CD14-positive monocyte (primary cell): ENCODE measurements at regions not wholly inside any gene's neighbourhood (a gene's known extent, or its start where the extent isn't known, plus 50 kb on each side); places are given as distances from the start of the nearest gene placed in this dataset.

Experiments used
- DNase-seq, 3 donors: peaks; one replicate each; pipeline ENCODE4 v3.0.0-alpha.2; 2011 to 2022
- H2AFZ ChIP-seq: 2 replicates; pipeline ENCODE4 v1.6.0; 2012; ENCODE audit warnings: mild to moderate bottlenecking, low read depth, low read length, inconsistent platforms; ENCODE audit not compliant: insufficient read depth, poor library complexity, severe bottlenecking
- H3K27ac ChIP-seq, 2 donors: 1 replicate in 1 of 2; 2 replicates in 1 of 2; pipeline ENCODE4 v1.5.1; 2012 to 2013; ENCODE audit warnings: low read length in 2 of 2, control low read depth in 1 of 2, inconsistent platforms in 1 of 2, low read depth in 1 of 2, mild to moderate bottlenecking in 1 of 2
- H3K27me3 ChIP-seq, 2 donors: one replicate each; pipeline versions ENCODE4 v1.6.0 to v1.6.1; 2011 to 2013; ENCODE audit warnings: low read length in 2 of 2; ENCODE audit not compliant: control insufficient read depth in 2 of 2, insufficient read depth in 2 of 2
- H3K36me3 ChIP-seq, 2 donors: replicated peaks in 1 of 2; 1 replicate in 1 of 2; 2 replicates in 1 of 2; pipeline versions ENCODE4 v1.5.1 to v1.6.1; 2012 to 2013; ENCODE audit warnings: low read length in 2 of 2, control low read depth in 1 of 2, inconsistent platforms in 1 of 2, mild to moderate bottlenecking in 1 of 2; ENCODE audit not compliant: insufficient read depth in 2 of 2, control insufficient read depth in 1 of 2
- H3K4me1 ChIP-seq, 2 donors: 1 replicate in 1 of 2; 2 replicates in 1 of 2; pipeline versions ENCODE4 v1.5.1 to v1.6.1; 2012 to 2013; ENCODE audit warnings: low read length in 2 of 2, control low read depth in 1 of 2, inconsistent platforms in 1 of 2, mild to moderate bottlenecking in 1 of 2, moderate library complexity in 1 of 2; ENCODE audit not compliant: insufficient read depth in 2 of 2, control insufficient read depth in 1 of 2
- H3K4me2 ChIP-seq: replicated peaks from 2 replicates; pipeline ENCODE3; 2012; ENCODE audit warnings: low read length, moderate library complexity, mild to moderate bottlenecking; ENCODE audit not compliant: poor library complexity, severe bottlenecking; ENCODE audit errors: extremely low read depth
- H3K4me3 ChIP-seq, 3 experiments: fragments of 200-600 bp in 1 of 3; sonication (generic) in 1 of 3; replicated peaks in 1 of 3; 1 replicate in 2 of 3; 2 replicates in 1 of 3; pipeline ENCODE4 v1.5.1; 2011 to 2013; ENCODE audit warnings: low read length in 3 of 3, mild to moderate bottlenecking in 3 of 3, control low read depth in 2 of 3, low read depth in 2 of 3, inconsistent platforms in 1 of 3, moderate library complexity in 1 of 3
- H3K79me2 ChIP-seq: 2 replicates; pipeline ENCODE4 v1.6.0; 2012; ENCODE audit warnings: mild to moderate bottlenecking, control low read depth, inconsistent platforms, low read length, moderate library complexity; ENCODE audit not compliant: insufficient read depth
- H3K9ac ChIP-seq: 2 replicates; pipeline ENCODE4 v1.6.0; 2017; ENCODE audit warnings: low read length, mild to moderate bottlenecking; ENCODE audit not compliant: insufficient read depth, poor library complexity, severe bottlenecking
- H3K9me3 ChIP-seq, 2 donors: replicated peaks in 1 of 2; 1 replicate in 1 of 2; 2 replicates in 1 of 2; pipeline versions ENCODE4 v1.5.1 to v1.6.1; 2012 to 2013; ENCODE audit warnings: low read length in 2 of 2, control low read depth in 1 of 2; ENCODE audit not compliant: control insufficient read depth in 1 of 2, insufficient read depth in 1 of 2
- H4K20me1 ChIP-seq: 2 replicates; pipeline ENCODE4 v1.6.0; 2012; ENCODE audit warnings: mild to moderate bottlenecking, low read length, control low read depth, moderate library complexity; ENCODE audit not compliant: insufficient read depth
- H3K27ac Mint-ChIP-seq, 7 donors: one replicate each; pipeline ENCODE4 v1.8.0; 2020; ENCODE audit warnings: mild to moderate bottlenecking in 7 of 7, mixed read lengths in 7 of 7, moderate library complexity in 6 of 7, inconsistent platforms in 2 of 7
- H3K27me3 Mint-ChIP-seq, 3 donors: one replicate each; pipeline ENCODE4 v1.8.0; 2021 to 2022; ENCODE audit warnings: low read depth in 3 of 3, mild to moderate bottlenecking in 3 of 3, mixed read lengths in 3 of 3, moderate library complexity in 3 of 3, inconsistent platforms in 1 of 3
- H3K36me3 Mint-ChIP-seq, 2 donors: one replicate each; pipeline ENCODE4 v1.8.0; 2020; ENCODE audit warnings: mixed read lengths in 2 of 2, inconsistent platforms in 1 of 2, mild to moderate bottlenecking in 1 of 2
- H3K4me1 Mint-ChIP-seq: one replicate; pipeline ENCODE4 v1.8.0; 2020; ENCODE audit warnings: mild to moderate bottlenecking, mixed read lengths
- H3K4me3 Mint-ChIP-seq, 2 donors: one replicate each; pipeline ENCODE4 v1.8.0; 2020; ENCODE audit warnings: mild to moderate bottlenecking in 2 of 2, mixed read lengths in 2 of 2, moderate library complexity in 1 of 2
- H3K9me3 Mint-ChIP-seq, 7 donors: one replicate each; pipeline ENCODE4 v1.8.0; 2020 to 2022; ENCODE audit warnings: mixed read lengths in 7 of 7, mild to moderate bottlenecking in 6 of 7, moderate library complexity in 6 of 7, inconsistent platforms in 2 of 7
- WGBS: methylation state at CpG from one replicate; pipeline ENCODE4 v1.1.5; 2013; ENCODE audit warnings: missing lambda C conversion rate; ENCODE audit not compliant: insufficient coverage; 5-methylcytosine and 5-hydroxymethylcytosine counted together
- intact Hi-C, 2 donors: fragments of 100-400 bp; cut with micrococcal nuclease; formaldehyde crosslinking; loops; one replicate each; pipeline versions ENCODE4 v1.15.0 to v1.15.1; 2023
- TF ChIP-seq, protein P1 (sequence below): fragments of 200-600 bp; IDR thresholded peaks from one replicate; pipeline ENCODE4 v1.8.0; 2022; ENCODE audit warnings: antibody characterized with exemption, mild to moderate bottlenecking

DNA sequence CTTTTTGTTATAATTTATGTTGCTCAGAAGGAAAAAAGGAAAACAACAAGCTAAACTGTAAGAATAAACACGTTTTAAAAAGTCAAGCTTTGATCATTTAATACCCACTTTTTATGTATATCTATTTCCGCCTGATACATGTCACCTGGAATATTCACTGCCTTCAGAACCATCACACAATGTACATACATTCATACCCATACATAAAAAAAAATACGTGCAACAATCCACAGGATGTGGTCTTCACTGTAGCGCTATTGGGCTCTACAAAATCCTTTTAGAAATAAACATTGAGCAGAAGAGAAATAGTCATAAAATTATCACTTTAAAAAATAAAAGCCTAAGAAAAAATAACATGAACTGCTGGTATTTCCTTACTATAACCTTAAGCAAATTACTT, 1078.9 kb upstream of the LRRTM3 start:
- H3K27ac Mint-ChIP-seq = no peak overlapping the region
- Histone ChIP-seq H3K4me1 (no peaks in the 10 kb centered on the region), H3K27ac (no peak overlapping the region), H3K27me3 (no peaks in the 10 kb centered on the region), H3K9me3 (no peaks in the 10 kb centered on the region), H3K4me3 (no peak overlapping the region), H4K20me1 (no peaks in the 10 kb centered on the region), H3K9ac (no peak overlapping the region), H2AFZ (no peak overlapping the region), H3K79me2 (no peaks in the 10 kb centered on the region), H3K36me3 (no peaks in the 10 kb centered on the region), H3K4me2 (no peak overlapping the region)
- 100% methylated on average over 1 of the region's 4 CpGs for WGBS
- TF ChIP-seq, protein P1, sequence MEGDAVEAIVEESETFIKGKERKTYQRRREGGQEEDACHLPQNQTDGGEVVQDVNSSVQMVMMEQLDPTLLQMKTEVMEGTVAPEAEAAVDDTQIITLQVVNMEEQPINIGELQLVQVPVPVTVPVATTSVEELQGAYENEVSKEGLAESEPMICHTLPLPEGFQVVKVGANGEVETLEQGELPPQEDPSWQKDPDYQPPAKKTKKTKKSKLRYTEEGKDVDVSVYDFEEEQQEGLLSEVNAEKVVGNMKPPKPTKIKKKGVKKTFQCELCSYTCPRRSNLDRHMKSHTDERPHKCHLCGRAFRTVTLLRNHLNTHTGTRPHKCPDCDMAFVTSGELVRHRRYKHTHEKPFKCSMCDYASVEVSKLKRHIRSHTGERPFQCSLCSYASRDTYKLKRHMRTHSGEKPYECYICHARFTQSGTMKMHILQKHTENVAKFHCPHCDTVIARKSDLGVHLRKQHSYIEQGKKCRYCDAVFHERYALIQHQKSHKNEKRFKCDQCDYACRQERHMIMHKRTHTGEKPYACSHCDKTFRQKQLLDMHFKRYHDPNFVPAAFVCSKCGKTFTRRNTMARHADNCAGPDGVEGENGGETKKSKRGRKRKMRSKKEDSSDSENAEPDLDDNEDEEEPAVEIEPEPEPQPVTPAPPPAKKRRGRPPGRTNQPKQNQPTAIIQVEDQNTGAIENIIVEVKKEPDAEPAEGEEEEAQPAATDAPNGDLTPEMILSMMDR = no peak
- H3K4me1 Mint-ChIP-seq = no peaks in the 10 kb centered on the region
- no peak overlapping the region for H3K4me3 Mint-ChIP-seq
- intact Hi-C loops = no loop called here
- H3K36me3 Mint-ChIP-seq = no peaks in the 10 kb centered on the region
- no peak for DNase-seq
- H3K9me3 Mint-ChIP-seq = peaks cover 0 to 12% (median 7%) of the 10 kb centered on the region in 7 donors
- peaks cover 0 to 1% (median 0%) of the 10 kb centered on the region in 3 donors for H3K27me3 Mint-ChIP-seq

DNA sequence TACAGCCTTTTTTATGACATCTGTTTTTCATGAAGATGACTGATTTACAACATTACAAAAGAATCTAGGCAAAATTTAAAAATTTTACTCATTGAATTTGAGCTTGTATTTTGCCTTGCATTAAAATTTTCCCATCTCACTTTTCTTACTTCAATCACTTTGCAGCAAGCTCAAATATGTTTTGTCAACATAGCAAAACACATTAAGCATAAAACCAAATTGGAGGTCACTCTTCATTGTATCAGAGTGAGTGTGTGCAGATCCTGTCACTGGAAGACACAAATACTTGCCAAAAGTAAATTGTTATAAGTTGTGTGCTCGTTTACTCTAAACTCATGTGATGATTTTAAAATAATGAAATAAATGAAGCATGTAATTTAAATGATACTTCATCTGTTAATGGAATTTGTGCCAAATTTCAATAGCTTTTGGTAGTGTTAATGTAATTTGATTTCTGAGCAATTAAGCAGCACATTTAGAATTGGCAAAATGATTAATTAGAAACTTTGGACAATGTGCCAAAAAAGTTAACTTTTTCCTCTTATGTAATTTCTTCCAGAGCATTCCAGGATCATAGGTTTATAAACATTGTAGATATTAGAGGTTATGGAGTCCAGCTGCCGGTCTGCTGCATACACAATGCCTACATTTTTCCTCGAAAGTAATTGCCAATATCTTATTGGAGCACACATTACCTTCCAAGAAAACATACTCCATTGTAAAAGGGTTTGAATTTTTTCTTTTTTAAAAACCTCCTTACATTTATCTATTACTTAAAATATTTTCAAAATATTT, 1078.2 kb upstream of the LRRTM3 start:
- H3K36me3 Mint-ChIP-seq = no peaks in the 10 kb centered on the region
- no peak overlapping the region for H3K27ac Mint-ChIP-seq
- H3K27ac ChIP-seq = no peak overlapping the region
- no peaks in the 10 kb centered on the region for H3K9me3 ChIP-seq
- H3K36me3 ChIP-seq = no peaks in the 10 kb centered on the region
- no peaks in the 10 kb centered on the region for H3K27me3 ChIP-seq
- no CpG with 5 or more reads among the region's 3 CpGs for WGBS
- H2AFZ ChIP-seq = no peak overlapping the region
- peaks cover 0 to 1% (median 0%) of the 10 kb centered on the region in 3 donors for H3K27me3 Mint-ChIP-seq
- H3K4me3 ChIP-seq = no peak overlapping the region
- H3K9me3 Mint-ChIP-seq = peaks cover 0 to 12% (median 5%) of the 10 kb centered on the region in 7 donors
- TF ChIP-seq, protein P1 = no peak
- no peaks in the 10 kb centered on the region for H3K79me2 ChIP-seq
- no peak overlapping the region for H3K9ac ChIP-seq
- no peaks in the 10 kb centered on the region for H3K4me1 Mint-ChIP-seq
- H4K20me1 ChIP-seq = no peaks in the 10 kb centered on the region
- intact Hi-C loops = no loop called here
- no peaks in the 10 kb centered on the region for H3K4me1 ChIP-seq
- DNase-seq = no peak
- H3K4me3 Mint-ChIP-seq = no peak overlapping the region
- no peak overlapping the region for H3K4me2 ChIP-seq
